Activated T-helper 1 cell treated with anti-CD3 and anti-CD28 coated beads, Interleukin-2, amount 50 U/mL, for 16 hours (primary cell): ENCODE measurements at regions not wholly inside any gene's neighbourhood (a gene's known extent, or its start where the extent isn't known, plus 50 kb on each side); places are given as distances from the start of the nearest gene placed in this dataset.

Experiments
- DNase-seq, 2 donors: peaks; one replicate each; pipeline ENCODE4 v3.0.0-alpha.2; 2020; ENCODE audit warnings: low read depth in 1 of 2, low spot score in 1 of 2

DNA sequence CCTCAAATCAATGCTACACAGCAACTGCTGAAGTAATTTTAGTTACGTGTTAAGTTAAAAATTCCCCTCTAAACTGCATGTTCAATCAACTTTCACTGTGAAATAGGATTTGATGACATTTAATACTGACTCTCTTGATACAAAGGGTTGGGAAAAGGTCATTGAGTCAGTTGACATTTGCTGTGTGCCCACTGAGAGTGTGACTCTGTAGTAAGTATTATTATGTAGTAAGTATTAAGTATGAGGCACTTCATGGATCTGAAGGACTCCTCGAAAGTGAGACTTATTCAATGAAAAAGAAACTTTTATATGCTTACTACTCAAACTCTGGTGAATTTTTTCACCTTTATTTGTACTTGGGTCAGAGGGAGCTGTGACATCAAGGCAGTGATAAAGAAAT, 83.1 kb upstream of the S1PR1 start:
- no peak for DNase-seq

DNA sequence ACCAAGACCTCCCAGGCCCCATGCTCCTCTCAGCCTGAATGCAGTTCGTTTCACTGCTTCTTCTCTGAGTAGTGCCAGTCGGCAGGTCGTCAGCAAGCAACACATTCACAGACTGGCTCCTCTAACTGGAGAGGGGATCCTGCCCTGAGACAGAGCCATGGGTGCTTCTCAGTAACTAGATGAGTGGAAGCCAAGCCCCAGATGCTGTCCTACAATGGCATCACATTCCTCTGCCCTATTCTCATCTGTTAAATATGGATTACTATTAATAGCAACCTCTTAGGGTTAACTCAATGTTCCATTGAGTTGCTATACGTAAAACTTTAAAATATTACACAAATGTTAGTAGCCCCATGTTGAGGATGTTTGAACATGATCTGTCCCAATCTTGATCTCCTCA, 84.2 kb upstream of the S1PR1 start:
- no peak for DNase-seq

DNA sequence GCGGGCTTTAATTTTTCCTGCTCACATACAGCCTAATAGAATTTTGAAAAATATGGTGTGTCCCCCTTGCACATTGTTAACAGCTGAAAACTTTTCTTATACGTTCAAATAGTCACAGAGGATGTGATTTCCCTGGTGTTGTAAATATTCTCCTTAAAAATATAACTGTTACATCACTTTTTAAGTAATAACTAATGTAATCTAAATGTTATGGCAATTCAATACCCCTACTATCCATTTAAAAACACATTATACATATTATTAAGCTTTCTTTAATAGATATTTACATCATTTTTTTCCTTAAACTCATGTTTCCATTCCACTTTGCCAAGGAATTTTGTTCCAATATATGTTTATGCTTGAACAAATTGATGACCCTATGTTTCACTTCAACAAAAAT, 85.5 kb upstream of the S1PR1 start:
- DNase-seq: no peak

DNA sequence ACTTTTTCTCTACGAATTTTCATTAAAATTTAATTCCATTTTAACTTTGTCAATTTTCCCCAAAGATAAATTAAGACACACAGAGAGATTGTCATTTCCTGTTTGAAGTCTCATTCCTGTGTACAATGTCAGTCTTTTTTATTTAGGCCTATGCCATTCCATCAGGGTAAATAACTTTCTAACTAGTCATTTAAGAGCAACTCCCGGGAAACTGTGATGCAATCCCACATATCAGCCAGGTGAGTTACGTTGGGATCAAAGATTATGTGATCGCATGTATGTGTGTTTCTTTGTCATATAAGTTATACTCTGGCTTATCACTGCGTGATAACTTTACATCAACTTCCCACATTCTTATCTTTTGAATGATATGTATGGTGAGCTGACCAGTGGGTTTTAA, 86.1 kb upstream of the S1PR1 start:
- no peak for DNase-seq

DNA sequence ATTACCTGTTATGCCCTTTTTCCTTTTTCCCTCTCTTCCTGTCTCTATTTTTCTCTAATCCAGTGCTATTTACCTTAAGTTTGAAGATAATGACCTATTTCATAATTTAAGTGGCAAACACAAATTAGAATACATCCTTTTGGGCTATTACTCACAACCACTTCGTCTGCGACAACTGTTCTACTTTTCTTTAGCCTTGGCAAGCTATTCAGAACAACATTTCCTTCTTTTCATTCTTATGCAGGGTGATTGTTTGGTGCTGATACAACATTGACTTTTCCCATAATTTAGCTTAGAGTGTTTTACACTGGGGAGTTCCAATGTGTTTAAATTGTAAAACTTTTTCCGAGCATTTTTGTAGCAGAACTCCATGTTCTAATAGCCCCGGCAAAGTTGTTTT, 86.6 kb upstream of the S1PR1 start:
- DNase-seq: no peak

DNA sequence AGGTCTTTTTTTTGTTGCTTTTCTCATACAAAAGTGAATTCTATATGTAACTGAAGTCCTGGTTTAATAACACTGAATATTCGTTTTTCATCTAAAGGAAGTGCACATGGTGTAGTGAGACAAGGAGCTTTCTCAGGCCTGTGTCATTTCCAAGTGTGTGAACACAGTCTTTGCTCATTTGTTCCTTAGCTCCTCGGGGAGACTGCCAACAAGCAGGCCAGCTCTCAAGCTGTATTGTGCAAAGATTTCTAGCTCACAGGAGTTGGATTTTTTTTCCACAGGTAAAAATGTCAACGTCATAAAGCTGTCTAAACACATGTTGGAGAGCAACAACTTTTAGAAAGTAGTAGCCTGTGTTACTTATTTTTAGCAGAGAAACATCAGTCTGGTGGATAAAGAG, 87.8 kb upstream of the S1PR1 start:
- no peak for DNase-seq

DNA sequence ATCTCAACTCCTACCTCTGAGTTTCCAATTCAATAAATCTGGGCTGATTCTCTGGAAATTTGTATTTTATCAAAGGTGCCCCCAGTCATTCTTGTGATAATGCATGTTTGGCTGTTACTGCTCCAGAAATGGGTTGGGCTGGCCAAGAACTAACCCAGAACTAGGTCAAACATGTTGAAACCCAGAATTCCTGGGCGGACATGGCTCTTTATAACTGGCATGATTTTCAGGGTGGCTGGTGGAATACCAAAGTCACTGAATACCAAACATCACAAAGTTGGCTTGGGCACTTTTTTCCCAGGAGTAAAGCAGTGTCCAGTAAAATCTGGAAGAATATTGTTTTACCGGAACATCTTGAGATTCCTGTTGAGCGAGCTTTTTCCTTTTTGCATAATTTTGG, 89.4 kb upstream of the S1PR1 start:
- DNase-seq: no peak

DNA sequence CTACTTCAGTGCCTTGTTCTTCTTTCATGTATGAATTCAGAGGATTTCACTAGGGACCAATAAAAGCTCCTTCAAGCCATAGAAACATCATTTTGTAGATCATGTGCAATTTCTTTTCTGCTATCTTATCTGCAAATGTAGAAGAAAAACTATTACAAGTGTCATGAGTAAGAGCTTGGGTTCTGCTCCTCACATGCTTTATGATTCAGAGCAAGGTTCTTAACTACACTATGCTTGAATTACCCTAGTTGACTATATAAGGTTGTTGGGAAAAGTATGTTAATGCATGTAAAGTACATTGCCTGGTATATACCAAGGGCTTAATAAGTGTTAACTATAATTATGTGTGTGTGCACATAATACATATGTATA, 91.4 kb upstream of the S1PR1 start:
- no peak for DNase-seq

DNA sequence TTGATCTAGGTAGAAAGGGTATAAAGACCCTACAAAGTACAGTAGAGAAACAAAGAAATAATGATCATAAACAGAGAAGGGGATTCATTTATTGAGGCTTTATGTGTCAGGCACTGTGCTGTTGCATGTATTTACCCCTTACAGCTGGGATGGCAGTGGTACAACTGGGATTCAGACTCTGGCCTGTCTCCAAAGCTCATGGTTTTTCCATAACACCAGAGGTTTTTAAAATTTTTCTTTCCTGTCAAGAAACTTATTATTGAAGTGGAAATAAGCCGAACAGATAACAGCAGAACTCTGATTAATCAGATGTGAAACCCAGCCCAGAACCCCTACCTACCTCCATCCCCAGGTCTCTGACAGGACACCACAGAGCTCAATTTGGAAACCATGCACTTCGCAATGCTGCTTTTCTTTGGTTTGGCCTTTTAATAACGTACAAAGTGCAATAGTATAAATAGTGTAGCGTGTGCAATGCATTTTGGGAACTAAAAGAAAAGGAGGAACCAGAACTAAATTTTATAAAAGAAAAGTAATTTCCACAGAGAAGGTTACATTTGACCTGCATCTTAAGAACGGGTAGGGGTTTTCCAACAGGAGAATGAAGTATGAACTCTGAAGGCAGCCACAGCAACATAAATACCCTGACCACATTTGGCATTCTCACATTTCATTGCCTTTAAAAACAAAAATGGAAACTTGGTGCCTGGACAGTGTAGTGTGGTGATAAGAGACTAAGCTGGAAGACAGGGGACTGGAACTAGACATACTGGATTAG, 92.0 kb upstream of the S1PR1 start:
- no peak for DNase-seq

DNA sequence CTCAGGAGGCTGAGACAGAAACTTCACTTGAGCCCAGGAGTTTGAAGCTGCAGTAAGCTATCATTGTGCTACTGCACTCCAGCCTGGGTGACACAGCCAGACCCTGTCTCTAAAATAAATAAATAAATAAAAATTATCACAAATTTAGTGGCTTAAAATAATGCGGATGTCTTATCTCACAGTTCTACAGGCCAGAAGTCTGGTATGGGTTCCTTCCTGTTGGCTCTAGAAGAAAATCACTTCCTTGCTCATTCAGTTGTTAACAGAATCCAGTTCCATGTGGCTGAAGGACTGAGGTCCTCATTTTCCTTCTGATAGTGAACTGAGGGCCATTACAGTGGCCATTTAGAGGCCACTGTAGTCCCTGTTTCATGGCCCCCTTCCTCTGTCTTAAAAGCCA, 94.6 kb upstream of the S1PR1 start:
- no peak for DNase-seq

DNA sequence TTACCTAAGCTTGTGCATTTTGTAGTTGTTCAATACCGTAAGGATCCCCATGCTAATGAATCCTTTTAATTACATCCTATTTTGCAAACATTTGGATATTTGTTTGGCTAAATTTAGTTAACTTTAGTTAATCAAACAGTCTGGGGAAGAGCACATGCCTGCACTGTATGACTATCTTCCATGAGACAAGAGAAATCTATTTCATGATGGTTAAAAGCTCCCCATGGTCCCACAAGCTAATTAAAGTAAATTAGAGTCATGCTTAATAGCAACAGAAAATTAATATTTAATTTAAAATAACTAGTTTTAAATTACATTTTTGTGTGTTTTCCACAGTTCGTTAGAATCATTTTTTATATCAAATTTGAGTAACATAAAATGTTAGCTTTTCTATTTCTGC, 95.4 kb upstream of the S1PR1 start:
- DNase-seq: no peak

DNA sequence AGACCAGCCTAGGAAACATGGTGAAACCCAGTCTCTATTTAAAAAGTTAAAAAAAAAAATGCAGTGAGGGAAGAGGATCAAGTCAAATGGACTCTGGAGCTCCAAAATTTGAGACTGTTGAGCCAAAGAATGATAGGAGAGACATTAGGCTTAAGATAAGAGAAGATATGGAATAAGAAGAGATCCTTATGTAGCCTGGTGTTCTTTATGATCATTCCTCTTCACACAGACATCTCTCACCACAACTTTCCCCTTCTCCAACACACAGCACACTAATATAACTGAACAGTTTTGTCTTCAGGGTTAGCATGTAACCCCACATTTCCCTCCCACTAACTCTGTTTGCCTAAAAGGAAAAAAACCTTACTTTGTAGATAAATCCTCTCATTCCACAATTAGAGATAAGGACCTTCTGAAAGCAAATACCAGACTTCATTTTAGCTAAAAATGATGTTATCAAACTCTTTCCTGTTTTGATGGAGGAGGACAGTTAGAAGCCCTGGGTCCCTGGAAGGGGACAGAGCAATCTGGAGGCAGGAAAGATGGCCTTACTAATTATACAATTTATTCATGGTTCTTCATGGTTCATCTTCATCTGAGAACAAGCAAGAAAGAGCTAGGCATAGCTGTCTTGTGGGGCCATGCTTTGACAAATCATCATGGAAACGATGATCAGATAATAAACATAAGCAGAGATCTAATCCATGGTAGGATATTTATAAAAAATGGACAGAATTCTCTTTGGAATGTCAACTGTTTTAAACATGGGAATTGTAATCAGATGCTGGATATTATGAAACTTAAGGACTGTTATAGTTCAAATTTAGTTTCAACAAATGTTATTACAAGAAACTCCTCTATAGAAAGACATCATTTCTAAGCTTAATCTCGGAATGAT, 96.7 kb upstream of the S1PR1 start:
- no peak for DNase-seq

DNA sequence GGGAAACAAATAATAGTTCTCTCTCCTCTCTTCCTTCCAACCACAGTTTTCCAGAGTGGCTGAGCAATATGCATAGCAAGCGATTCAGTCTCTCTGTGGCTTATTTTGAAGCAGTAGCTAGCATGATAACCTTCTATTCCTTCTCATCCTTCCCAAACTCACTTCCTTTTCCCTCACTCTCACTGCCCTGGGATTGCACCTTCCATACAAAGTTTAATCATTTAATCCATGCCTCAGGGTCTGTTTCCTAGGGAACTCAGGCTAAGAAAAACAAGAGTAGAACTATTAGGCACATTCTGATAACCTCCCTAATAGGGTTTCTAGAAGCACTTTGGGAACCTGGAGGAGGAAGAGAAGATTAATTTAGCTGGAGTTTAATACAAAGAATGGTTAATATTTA, 97.7 kb upstream of the S1PR1 start:
- no peak for DNase-seq

DNA sequence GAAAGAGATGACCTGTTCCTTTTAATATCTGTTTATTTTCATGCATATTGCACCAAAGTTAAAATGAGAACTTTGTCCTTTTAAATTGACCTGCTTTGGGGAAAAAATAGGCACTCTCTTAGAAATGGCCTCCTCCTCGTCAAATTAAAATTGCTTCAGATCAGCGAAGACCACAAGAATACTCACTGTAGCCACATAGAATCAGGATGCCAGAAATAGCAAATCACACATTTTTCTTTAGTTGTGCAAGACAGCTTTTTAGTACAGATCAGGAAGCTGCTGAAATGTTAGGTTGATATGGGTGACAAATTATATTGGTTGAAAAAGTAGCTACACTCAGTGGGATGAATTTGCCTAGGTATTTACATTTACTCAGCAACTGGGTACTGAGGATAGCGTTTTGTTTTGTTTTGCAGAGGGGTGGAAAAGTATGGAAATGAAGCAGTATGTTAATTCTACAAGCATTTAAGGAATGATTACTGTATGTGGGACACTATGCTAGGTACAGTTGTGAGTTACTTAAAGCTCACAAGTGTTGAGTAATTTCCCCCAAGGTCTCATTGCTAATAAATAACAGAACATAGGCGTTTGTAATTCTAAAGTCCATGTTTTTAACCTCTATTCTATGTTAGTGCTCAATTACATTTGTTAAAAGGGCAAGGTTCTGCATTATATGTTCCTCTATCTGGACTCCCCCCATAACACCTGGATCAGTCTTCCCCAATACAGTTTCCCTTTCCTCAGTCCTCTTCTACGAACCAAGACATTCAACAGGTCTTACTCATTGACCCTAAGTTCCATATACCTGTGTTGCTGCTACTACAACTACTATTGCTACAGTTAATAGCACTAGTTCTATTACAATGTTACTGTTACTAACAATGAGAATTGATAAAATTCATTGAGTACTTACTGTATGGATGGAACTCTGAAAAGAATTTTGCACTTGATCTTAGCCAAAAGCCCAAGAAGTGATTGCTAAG, 99.4 kb upstream of the S1PR1 start:
- DNase-seq: no peak

DNA sequence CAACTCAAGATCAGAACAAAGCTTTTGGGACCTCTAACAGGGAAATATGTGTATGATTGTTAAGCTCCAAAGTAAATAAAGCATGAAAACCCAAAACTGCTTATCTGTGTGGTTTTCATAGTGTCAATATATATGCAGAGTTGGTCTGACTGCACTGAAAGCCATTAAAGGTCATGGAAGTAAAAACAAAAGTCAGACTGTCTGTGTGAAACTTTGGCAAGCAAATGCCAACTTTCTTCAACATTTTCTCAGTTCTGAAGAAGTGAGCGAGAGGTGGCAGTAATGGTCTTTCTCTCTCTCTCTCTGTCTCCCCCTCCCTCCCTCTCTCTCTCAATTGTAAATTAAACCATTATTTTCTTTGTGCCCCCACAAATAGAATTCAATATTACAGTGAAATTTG, 100.1 kb upstream of the S1PR1 start:
- no peak for DNase-seq

DNA sequence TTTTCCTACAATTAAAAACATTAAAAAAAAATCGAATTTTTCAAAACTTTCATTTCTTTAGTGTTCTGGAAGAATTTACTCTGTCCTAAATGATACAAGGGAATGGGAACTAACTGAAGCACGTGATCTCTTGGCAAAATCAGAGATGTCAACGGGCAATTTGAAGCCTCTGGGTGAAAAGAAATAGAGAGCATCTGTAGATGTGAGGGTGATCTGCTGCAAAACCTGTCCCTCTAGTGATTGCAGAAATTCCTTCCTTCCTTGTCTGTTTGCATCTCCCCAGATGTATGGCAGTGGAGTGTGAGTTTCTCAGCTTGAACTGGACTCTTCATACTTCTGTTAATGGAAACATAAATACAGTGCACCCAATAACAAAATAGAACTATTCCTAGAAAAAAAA, 100.5 kb upstream of the S1PR1 start:
- no peak for DNase-seq

DNA sequence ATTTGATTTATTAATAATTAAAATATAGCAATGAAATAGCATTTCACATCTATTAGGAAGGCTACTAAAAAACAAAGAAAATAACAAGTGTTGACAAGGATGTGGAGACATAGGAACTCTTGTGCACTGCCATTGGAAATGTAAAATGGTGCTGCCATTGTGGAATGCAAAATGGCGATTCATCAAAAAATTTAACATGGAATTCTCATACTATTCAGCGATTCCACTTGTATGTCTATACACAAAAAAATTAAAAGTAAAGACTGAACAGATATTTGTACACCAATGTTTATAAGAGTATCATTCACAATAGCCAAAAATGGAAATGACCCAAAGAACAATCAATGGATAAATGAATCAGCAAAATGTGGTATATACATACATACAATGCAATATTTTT, 101.3 kb upstream of the S1PR1 start:
- DNase-seq: no peak

DNA sequence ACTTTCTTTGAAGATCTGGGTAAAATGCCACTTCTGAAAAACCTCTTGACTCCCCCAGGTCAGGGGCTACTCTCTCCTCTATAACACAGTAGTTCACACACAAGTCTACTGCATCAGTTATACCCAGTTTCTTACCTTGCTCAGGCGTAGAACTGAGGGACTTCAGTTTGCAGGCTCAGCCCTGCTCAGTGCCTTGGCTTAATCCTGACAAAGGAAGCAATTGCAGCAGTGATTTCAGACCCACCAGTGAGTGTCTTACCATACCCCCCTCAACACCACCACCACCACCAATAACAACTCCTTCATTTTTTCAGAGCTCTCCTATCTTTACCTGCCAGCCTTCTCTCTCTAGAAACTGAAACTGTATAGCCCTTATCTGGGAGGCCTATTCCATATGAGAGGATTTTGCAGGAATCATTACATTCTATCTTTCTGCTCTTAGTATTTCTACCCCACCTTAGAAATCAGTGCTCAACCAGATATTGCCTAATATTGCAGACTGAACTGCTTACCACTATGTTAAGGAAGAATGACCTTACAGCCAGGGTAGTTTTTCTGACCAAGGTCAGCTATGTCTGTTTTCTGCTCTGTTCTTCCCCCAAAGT, 105.5 kb upstream of the S1PR1 start:
- no peak for DNase-seq

DNA sequence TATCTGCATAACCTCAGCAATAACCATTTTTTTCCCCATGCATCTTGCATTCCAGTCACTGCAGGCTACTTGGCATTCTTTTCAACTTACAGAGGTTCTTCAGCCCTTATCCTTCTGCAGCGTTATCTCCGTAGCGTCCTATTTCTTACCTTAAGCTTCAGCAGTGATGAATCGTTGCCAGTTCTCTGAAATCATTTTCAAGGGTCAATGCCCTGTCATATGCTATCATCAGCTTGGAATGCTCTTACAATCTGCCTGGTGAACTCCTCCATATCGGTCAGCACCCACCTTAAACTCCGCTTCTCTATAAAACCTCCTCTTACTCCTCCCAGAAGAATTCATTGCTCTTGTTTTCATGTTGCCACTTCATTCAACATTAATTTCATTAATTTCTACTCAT, 105.1 kb upstream of the DPH5 start:
- DNase-seq: no peak

DNA sequence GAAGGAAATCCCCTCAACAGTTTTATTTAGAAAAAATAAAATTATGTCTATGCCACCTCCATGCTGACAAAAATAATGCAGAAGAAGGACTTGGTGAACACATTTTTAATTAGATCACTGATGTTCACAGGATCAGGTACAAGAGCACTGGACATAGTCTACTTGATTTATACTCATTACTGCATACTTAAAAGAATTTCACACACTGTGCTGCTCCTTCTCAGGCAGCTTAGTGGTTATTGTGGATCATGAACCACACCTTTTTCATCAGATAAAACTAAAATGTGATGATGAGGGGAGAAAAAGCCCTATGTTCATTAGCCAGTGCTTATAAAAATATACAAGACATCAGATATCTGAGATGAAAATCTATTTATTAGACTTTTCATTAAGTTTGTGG, 103.3 kb upstream of the DPH5 start:
- DNase-seq: no peak

DNA sequence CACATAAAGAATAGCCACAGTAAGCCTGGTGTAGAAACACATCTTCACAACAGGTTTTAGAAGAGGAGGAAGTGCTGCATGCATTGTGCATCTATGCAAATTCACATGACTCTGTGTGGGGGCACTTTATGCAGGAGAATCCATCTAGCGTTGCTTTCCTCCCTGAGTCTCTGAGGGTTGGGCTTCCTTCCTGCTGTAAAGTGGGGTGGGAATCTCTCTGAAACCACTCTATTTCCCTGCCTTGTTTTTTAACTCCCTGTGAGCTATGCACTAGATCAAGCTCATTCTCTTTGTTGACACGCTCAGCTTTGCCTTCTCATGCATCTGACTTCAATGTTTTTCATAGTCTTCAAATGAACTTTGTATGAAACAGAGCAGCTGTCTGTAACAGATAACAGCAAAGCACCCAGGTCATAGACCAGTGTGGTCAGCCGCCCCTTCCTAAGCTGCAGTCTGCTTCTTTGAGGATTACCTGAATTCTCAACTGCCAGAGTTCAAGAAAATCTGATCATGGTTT, 102.7 kb upstream of the DPH5 start:
- DNase-seq: no peak
